OCI-LY7 (cell line): ENCODE measurements at regions not wholly inside any gene's neighbourhood (a gene's known extent, or its start where the extent isn't known, plus 50 kb on each side); places are given as distances from the start of the nearest gene placed in this dataset.
"Not testable (repeated sequence)": the region's sequence is repeated elsewhere in the genome, so short reads cannot be mapped to it uniquely, and the experiment has no call there.

Experiments
- BruUV-seq: library from RNA; stranded (reverse); fragments of 400-500 nt; replicated peaks from 2 replicates; lab custom pipeline; 2021; lab: Mats Ljungman, UMichigan
- CTCF ChIA-PET: fragments of 300-600 bp; sonication (Branson Sonifier 250); formaldehyde crosslinking; loops from one replicate; lab custom pipeline; 2022; ENCODE audit warnings: antibody characterized with exemption; ENCODE audit not compliant: unreplicated experiment; lab: Charles Lee
- POLR2A ChIA-PET: fragments of 300-600 bp; sonication (Branson Sonifier 250); formaldehyde crosslinking; loops from one replicate; lab custom pipeline; 2022; ENCODE audit warnings: antibody characterized with exemption; lab: Charles Lee
- DNase-seq: peaks from one replicate; pipeline ENCODE4 v3.0.0-alpha.2; 2015; ENCODE audit warnings: low spot score
- H2AFZ ChIP-seq: fragments of 200-600 bp; sonication (generic), shearing (Covaris generic); 2 replicates; pipeline ENCODE4 v1.6.1; 2014; ENCODE audit warnings: mild to moderate bottlenecking, antibody characterized with exemption, low read length, moderate library complexity
- H3K27ac ChIP-seq: fragments of 200-600 bp; sonication (generic); 2 replicates; pipeline ENCODE4 v1.5.1; 2014; ENCODE audit warnings: mixed run types, low read depth, mild to moderate bottlenecking, moderate library complexity, low read length, inconsistent platforms; ENCODE audit not compliant: poor library complexity, severe bottlenecking
- H3K36me3 ChIP-seq: fragments of 200-600 bp; sonication (generic); 2 replicates; pipeline ENCODE4 v1.6.1; 2014; ENCODE audit warnings: mild to moderate bottlenecking, antibody characterized with exemption, low read length, moderate library complexity, mixed read lengths; ENCODE audit not compliant: insufficient read depth
- H3K4me1 ChIP-seq: fragments of 200-600 bp; sonication (generic); 2 replicates; pipeline ENCODE4 v1.5.1; 2014; ENCODE audit warnings: mild to moderate bottlenecking, low read length; ENCODE audit not compliant: insufficient read depth, poor library complexity, severe bottlenecking
- H3K4me2 ChIP-seq: fragments of 200-600 bp; sonication (generic); 2 replicates; pipeline ENCODE4 v1.6.1; 2014; ENCODE audit warnings: mild to moderate bottlenecking, low read length
- H3K4me3 ChIP-seq: fragments of 200-600 bp; sonication (generic); 2 replicates; pipeline ENCODE4 v1.5.1; 2014; ENCODE audit warnings: mild to moderate bottlenecking, low read depth, low read length; ENCODE audit not compliant: poor library complexity, severe bottlenecking
- H3K79me2 ChIP-seq: fragments of 200-600 bp; sonication (generic); 2 replicates; pipeline ENCODE4 v1.6.1; 2016; ENCODE audit warnings: low read depth, mild to moderate bottlenecking, low read length, moderate library complexity, mixed read lengths; ENCODE audit not compliant: insufficient read depth
- H3K9me2 ChIP-seq: fragments of 200-600 bp; sonication (generic); 2 replicates; pipeline ENCODE4 v1.6.1; 2016; ENCODE audit warnings: mild to moderate bottlenecking, low read length, mixed read lengths; ENCODE audit not compliant: insufficient read depth
- H3K9me3 ChIP-seq: fragments of 200-600 bp; sonication (generic); 2 replicates; pipeline ENCODE4 v1.6.1; 2014; ENCODE audit warnings: mild to moderate bottlenecking, mixed run types, low read length, mixed read lengths
- H4K20me1 ChIP-seq: fragments of 200-600 bp; sonication (generic); 2 replicates; pipeline ENCODE4 v1.6.1; 2014; ENCODE audit warnings: mild to moderate bottlenecking, antibody characterized with exemption, low read length, moderate library complexity, mixed read lengths; ENCODE audit not compliant: insufficient read depth
- CTCF ChIP-seq: fragments of 200-600 bp; sonication (generic); conservative IDR thresholded peaks from 2 replicates; pipeline ENCODE4 v1.5.1; 2014; ENCODE audit warnings: mild to moderate bottlenecking, antibody characterized with exemption, low read length, moderate library complexity, mixed read lengths
- EZH2phosphoT487 ChIP-seq: fragments of 200-600 bp; sonication (generic); IDR thresholded peaks from 2 replicates; pipeline ENCODE4 v1.6.1; 2018; ENCODE audit warnings: low read depth, borderline replicate concordance, mild to moderate bottlenecking, mixed run types, antibody characterized with exemption, low read length, moderate library complexity, mixed read lengths
- intact Hi-C: fragments of 100-400 bp; cut with micrococcal nuclease; formaldehyde crosslinking; loops from one replicate; pipeline ENCODE4 v1.10.0; 2022; ENCODE audit not compliant: unreplicated experiment

DNA sequence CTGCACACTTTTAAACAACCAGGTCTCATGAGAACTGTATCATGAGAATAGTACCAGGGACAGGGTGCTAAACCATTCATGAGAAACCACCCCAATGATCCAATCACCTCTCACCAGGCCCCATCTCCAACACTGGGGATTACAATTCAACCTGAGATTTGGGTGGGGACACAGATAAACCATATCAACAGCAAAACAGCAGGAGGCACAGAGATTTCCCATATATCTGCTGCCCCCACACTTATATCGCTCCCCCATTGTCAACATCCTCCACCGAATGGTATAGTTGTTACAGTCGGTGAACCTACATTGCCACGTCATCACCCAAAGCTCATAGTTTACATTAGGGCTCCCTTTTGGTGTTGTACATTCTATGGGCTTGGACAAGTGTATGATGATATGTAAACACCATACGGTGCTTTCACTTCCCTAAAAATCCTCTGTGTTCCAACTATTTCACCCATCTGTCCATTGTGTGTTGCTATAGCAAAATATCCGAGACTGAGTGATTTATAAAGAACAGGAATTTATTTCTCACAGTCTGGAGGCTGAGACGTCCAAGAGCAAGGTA is 224.8 kb downstream of the FAM43A start:
- H3K36me3 ChIP-seq, result no peaks in the 10 kb centered on the region
- no peak overlapping the region for H3K4me3 ChIP-seq
- TF ChIP-seq EZH2phosphoT487 (no peak), CTCF (no peak)
- no peaks in the 10 kb centered on the region for H3K9me2 ChIP-seq
- no peaks in the 10 kb centered on the region for H3K9me3 ChIP-seq
- H3K4me2 ChIP-seq, result no peak overlapping the region
- no peaks in the 10 kb centered on the region for H4K20me1 ChIP-seq
- no TSS peak for BruUV-seq
- H3K79me2 ChIP-seq, result no peaks in the 10 kb centered on the region
- peak; percentile 36 for DNase-seq
- H3K4me1 ChIP-seq, result peaks cover 6% of the 10 kb centered on the region
- POLR2A ChIA-PET, result interaction anchor here (0.6 kb wide), 1 partner anchor 78 kb away, joined by 3 read pairs; no protein-coding TSS in a partner anchor
- no peak overlapping the region for H2AFZ ChIP-seq
- CTCF ChIA-PET, result no interaction called here
- H3K27ac ChIP-seq, result no peak overlapping the region
- intact Hi-C loops, result no loop called here

GRCh38 chr3:194913316-194913715 is 227.6 kb downstream of the FAM43A start:
- Histone ChIP-seq H3K9me2 (no peaks in the 10 kb centered on the region), H3K4me1 (peaks cover 6% of the 10 kb centered on the region), H2AFZ (no peak overlapping the region), H3K27ac (no peak overlapping the region), H3K4me3 (no peak overlapping the region), H3K9me3 (no peaks in the 10 kb centered on the region), H3K79me2 (no peaks in the 10 kb centered on the region), H3K36me3 (no peaks in the 10 kb centered on the region), H4K20me1 (no peaks in the 10 kb centered on the region), H3K4me2 (no peak overlapping the region)
- TF ChIP-seq CTCF, result no peak
- TF ChIP-seq EZH2phosphoT487, result no peak
- no peak for DNase-seq
- no TSS peak for BruUV-seq
- CTCF ChIA-PET, result no interaction called here
- intact Hi-C loops, result no loop called here
- POLR2A ChIA-PET, result no interaction called here

DNA sequence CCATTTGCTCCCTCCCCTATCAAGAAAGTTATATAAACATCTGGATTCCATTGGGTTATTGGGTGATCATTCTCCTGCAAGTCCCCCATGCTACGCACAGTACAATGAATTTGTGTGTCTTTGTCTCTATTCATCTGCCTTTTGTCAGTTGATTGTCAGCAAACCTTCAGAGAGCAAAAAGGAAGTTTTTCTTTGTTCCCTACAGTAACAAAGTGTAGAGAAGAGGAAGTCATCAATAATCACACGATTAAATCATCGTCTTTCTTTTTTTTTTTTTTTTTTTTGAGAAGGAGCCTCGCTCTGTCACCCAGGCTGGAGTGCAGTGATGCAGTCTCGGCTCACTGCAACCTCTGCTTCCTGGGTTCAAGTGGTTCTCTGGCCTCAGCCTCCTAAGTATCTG is 239.2 kb downstream of the FAM43A start:
- intact Hi-C loops, H3K36me3 ChIP-seq, H4K20me1 ChIP-seq, BruUV-seq, H3K79me2 ChIP-seq, H2AFZ ChIP-seq, H3K4me2 ChIP-seq, H3K4me3 ChIP-seq, CTCF ChIA-PET, H3K9me3 ChIP-seq, H3K27ac ChIP-seq, H3K9me2 ChIP-seq, H3K4me1 ChIP-seq: not testable (repeated sequence)
- DNase-seq, result peak; percentile 7
- POLR2A ChIA-PET, result interaction anchor here (0.7 kb wide), 1 partner anchor 1069 kb away, joined by 3 read pairs; no protein-coding TSS in a partner anchor
